OCI-LY1 (cell line): ENCODE measurements at regions not wholly inside any gene's neighbourhood (a gene's known extent, or its start where the extent isn't known, plus 50 kb on each side); places are given as distances from the start of the nearest gene placed in this dataset.

Experiments used
- CTCF ChIP-seq: fragments of 200-600 bp; sonication (generic), shearing (Covaris generic); IDR thresholded peaks from 2 replicates; pipeline ENCODE4 v1.5.1; 2017; ENCODE audit warnings: mild to moderate bottlenecking, antibody characterized with exemption, low read length, moderate library complexity, mixed read lengths
- EZH2 ChIP-seq: fragments of 200-600 bp; sonication (generic), shearing (Covaris generic); IDR thresholded peaks from 2 replicates; pipeline ENCODE4 v1.8.0; 2017; ENCODE audit warnings: borderline replicate concordance, mixed run types, mild to moderate bottlenecking, antibody characterized with exemption, low read length, moderate library complexity, mixed read lengths

GRCh38 chr6:105651969-105652368 is 249.1 kb upstream of the PREP start:
- TF ChIP-seq CTCF (no peak), EZH2 (no peak)
